PC-3 (cell line): ENCODE measurements at regions not wholly inside any gene's neighbourhood (a gene's known extent, or its start where the extent isn't known, plus 50 kb on each side); places are given as distances from the start of the nearest gene placed in this dataset.
"Not testable (repeated sequence)": the region's sequence is repeated elsewhere in the genome, so short reads cannot be mapped to it uniquely, and the experiment has no call there.

Experiments used
- EZH2 ChIP-seq: fragments of 300-600 bp; sonication (generic); IDR thresholded peaks from one replicate; pipeline ENCODE4 v1.6.1; 2017; ENCODE audit warnings: antibody characterized with exemption, mild to moderate bottlenecking, low read length; ENCODE audit not compliant: unreplicated experiment
- EZH2phosphoT487 ChIP-seq: fragments of 300-600 bp; sonication (generic); IDR thresholded peaks from 2 replicates; pipeline ENCODE4 v1.6.1; 2018; ENCODE audit warnings: mild to moderate bottlenecking, antibody characterized with exemption, low read length, borderline replicate concordance

DNA sequence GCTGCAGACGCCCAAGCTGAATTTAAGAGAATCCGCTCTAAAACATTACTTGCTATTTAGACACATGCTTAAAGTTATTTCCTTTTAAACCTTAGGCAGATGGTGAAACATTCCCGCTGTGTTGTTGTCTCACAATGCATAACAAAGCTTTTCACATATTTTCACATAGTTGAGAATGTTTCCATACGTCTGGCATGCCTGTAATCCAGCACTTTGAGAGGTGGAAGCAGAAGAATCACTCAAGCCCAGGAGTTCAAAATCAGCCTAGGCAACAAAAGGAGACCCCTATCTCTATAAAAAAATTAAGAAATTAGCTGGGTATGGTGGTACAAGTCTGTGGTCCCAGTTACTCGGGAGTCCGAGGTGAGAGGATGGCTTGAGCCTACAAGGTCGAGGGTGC is 2663.0 kb upstream of the DEFB115 start:
- TF ChIP-seq EZH2phosphoT487, EZH2: not testable (repeated sequence)
